Gastroesophageal sphincter (tissue), 3 donors: ENCODE measurements at regions not wholly inside any gene's neighbourhood (a gene's known extent, or its start where the extent isn't known, plus 50 kb on each side); places are given as distances from the start of the nearest gene placed in this dataset.

Experiments
- EP300 ChIP-seq: sonication (generic); formaldehyde crosslinking; IDR thresholded peaks from one replicate; pipeline ENCODE4 v1.6.1; 2017; ENCODE audit warnings: antibody characterized with exemption, mild to moderate bottlenecking
- POLR2A ChIP-seq, 2 donors: fragments of 450-650 bp; IDR thresholded peaks; one replicate each; pipeline ENCODE4 v1.6.1; 2017; ENCODE audit warnings: antibody characterized with exemption in 2 of 2, mild to moderate bottlenecking in 2 of 2, moderate library complexity in 1 of 2
- POLR2AphosphoS5 ChIP-seq: sonication (generic); formaldehyde crosslinking; IDR thresholded peaks from one replicate; pipeline ENCODE4 v1.6.1; 2017; ENCODE audit warnings: antibody characterized with exemption
- TF ChIP-seq, protein P1 (sequence below), 4 experiments: fragments of 200-600 bp in 2 of 4; fragments of 450-650 bp in 2 of 4; sonication (generic) in 1 of 4; IDR thresholded peaks; one replicate each; pipeline ENCODE4 v1.5.1; 2017 to 2019; ENCODE audit warnings: antibody characterized with exemption in 4 of 4, mild to moderate bottlenecking in 2 of 4, moderate library complexity in 2 of 4

DNA sequence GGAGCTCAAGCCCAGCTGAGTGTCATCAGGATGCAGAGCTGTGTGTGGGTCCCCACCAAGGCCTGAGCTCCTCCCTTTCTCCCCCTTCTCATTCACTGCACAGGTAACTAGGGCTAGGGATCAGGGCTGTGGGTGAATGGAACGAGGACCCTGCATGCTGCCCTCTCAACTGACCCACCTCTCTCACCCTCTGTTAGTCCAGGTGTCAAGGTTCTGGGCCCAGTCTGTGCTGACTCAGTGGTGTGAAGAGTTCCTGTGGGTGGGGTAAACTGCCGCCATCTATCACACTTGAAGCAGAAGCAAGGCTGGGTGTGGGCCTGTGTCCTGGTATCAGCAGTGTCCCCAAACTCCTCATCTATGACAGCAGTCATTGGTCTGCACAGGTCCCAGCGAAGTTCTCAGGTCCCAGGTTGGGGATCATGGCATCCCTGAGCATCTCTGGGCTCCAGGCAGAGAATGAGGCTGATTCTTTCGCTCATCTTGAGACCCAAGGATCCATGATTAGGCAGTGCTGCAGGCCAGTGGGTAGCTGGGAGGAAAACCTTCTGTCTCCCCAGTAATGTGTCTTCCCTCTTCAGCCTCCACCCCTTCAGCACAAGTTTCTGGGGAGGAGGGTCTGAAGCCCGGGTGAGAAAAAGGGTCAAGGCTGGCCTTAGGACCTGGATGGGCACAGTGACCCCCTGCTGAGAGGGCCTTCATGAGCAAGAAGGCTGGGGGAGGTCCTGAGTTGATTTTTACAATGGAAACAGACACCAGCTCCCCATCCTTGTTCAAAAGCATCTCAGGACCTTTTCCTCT, 109.8 kb downstream of the ZNF280B start:
- TF ChIP-seq EP300 (no peak), POLR2AphosphoS5 (no peak), POLR2A (IDR thresholded peaks at IDR 0.05) (no peak)
- TF ChIP-seq, protein P1, sequence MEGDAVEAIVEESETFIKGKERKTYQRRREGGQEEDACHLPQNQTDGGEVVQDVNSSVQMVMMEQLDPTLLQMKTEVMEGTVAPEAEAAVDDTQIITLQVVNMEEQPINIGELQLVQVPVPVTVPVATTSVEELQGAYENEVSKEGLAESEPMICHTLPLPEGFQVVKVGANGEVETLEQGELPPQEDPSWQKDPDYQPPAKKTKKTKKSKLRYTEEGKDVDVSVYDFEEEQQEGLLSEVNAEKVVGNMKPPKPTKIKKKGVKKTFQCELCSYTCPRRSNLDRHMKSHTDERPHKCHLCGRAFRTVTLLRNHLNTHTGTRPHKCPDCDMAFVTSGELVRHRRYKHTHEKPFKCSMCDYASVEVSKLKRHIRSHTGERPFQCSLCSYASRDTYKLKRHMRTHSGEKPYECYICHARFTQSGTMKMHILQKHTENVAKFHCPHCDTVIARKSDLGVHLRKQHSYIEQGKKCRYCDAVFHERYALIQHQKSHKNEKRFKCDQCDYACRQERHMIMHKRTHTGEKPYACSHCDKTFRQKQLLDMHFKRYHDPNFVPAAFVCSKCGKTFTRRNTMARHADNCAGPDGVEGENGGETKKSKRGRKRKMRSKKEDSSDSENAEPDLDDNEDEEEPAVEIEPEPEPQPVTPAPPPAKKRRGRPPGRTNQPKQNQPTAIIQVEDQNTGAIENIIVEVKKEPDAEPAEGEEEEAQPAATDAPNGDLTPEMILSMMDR (IDR thresholded peaks at IDR 0.05): no peak
